Neural cell (in vitro differentiated cells): ENCODE measurements at regions not wholly inside any gene's neighbourhood (a gene's known extent, or its start where the extent isn't known, plus 50 kb on each side); places are given as distances from the start of the nearest gene placed in this dataset.

Experiments used
- CTCF ChIP-seq: fragments of 450-650 bp; IDR thresholded peaks from 2 replicates; pipeline ENCODE4 v1.5.1; 2014; ENCODE audit warnings: antibody characterized with exemption, mild to moderate bottlenecking, moderate library complexity; ENCODE audit not compliant: poor library complexity, severe bottlenecking
- MXI1 ChIP-seq: fragments of 450-650 bp; conservative IDR thresholded peaks from 2 replicates; pipeline ENCODE4 v1.6.1; 2014; ENCODE audit warnings: antibody characterized with exemption, mild to moderate bottlenecking; ENCODE audit not compliant: poor library complexity, severe bottlenecking
- TAF1 ChIP-seq: IDR thresholded peaks from 2 replicates; pipeline ENCODE4 v1.6.1; 2012; ENCODE audit warnings: low read depth

- TF ChIP-seq CTCF: no peak
- no peak for TF ChIP-seq TAF1
- TF ChIP-seq MXI1: no peak
Observed at GRCh38 chr2:204425821-204426220, 119.5 kb upstream of the PARD3B start.
